Neutrophil (primary cell): ENCODE measurements at regions not wholly inside any gene's neighbourhood (a gene's known extent, or its start where the extent isn't known, plus 50 kb on each side); places are given as distances from the start of the nearest gene placed in this dataset.

Source experiments
- H3K27ac ChIP-seq: fragments of 200-600 bp; sonication (generic); 2 replicates; pipeline ENCODE4 v1.5.1; 2016; ENCODE audit warnings: mild to moderate bottlenecking, moderate library complexity
- H3K27me3 ChIP-seq: fragments of 200-600 bp; sonication (generic); 2 replicates; pipeline ENCODE4 v1.6.0; 2016; ENCODE audit warnings: mild to moderate bottlenecking
- H3K36me3 ChIP-seq: fragments of 200-600 bp; sonication (generic); 2 replicates; pipeline ENCODE4 v1.5.1; 2017
- H3K4me1 ChIP-seq, 2 experiments: fragments of 200-600 bp in 1 of 2; sonication (generic) in 1 of 2; 1 replicate in 1 of 2; 2 replicates in 1 of 2; pipeline versions ENCODE4 v1.5.1 to v1.6.1; 2013 to 2016; ENCODE audit warnings: low read depth in 1 of 2, low read length in 1 of 2, mild to moderate bottlenecking in 1 of 2, moderate library complexity in 1 of 2; ENCODE audit not compliant: control insufficient read depth in 1 of 2, insufficient read depth in 1 of 2
- H3K4me3 ChIP-seq, 2 experiments: fragments of 200-600 bp in 1 of 2; sonication (generic) in 1 of 2; 1 replicate in 1 of 2; 2 replicates in 1 of 2; pipeline ENCODE4 v1.5.1; 2013 to 2016; ENCODE audit warnings: low read depth in 1 of 2, low read length in 1 of 2, mild to moderate bottlenecking in 1 of 2, moderate library complexity in 1 of 2
- H3K9me3 ChIP-seq: fragments of 200-600 bp; sonication (generic); 2 replicates; pipeline ENCODE4 v1.5.1; 2016
- TF ChIP-seq, protein P1 (sequence below): fragments of 200-600 bp; sonication (generic); IDR thresholded peaks from 2 replicates; pipeline ENCODE4 v1.5.1; 2016; ENCODE audit warnings: antibody characterized with exemption

DNA sequence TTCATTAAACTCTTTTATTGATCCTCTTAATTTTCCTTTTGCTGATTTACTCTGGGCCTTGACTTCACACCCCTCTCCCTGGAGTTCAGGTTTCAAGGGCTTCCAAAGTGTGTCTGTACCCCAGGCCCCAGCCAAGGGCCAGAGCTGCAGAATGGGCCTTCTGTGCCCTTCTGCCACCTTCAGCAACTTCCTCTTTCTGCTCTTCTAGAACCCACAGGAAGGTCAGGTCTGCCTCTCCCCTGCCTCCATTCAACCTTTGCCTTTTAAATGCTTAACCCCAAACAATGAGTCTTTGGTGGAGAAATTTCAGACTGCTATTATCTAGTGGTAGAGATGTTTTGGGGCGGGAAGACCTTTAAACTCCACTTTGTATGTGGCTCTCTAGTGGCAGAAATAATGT lies 63.1 kb downstream of the TSN start:
- no peak overlapping the region for H3K27ac ChIP-seq
- H3K36me3 ChIP-seq = no peaks in the 10 kb centered on the region
- no peak overlapping the region for H3K4me3 ChIP-seq
- H3K4me1 ChIP-seq = peaks cover 7 to 17% of the 10 kb centered on the region in 2 experiments
- no peaks in the 10 kb centered on the region for H3K27me3 ChIP-seq
- no peaks in the 10 kb centered on the region for H3K9me3 ChIP-seq
- TF ChIP-seq, protein P1, sequence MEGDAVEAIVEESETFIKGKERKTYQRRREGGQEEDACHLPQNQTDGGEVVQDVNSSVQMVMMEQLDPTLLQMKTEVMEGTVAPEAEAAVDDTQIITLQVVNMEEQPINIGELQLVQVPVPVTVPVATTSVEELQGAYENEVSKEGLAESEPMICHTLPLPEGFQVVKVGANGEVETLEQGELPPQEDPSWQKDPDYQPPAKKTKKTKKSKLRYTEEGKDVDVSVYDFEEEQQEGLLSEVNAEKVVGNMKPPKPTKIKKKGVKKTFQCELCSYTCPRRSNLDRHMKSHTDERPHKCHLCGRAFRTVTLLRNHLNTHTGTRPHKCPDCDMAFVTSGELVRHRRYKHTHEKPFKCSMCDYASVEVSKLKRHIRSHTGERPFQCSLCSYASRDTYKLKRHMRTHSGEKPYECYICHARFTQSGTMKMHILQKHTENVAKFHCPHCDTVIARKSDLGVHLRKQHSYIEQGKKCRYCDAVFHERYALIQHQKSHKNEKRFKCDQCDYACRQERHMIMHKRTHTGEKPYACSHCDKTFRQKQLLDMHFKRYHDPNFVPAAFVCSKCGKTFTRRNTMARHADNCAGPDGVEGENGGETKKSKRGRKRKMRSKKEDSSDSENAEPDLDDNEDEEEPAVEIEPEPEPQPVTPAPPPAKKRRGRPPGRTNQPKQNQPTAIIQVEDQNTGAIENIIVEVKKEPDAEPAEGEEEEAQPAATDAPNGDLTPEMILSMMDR = no peak

DNA sequence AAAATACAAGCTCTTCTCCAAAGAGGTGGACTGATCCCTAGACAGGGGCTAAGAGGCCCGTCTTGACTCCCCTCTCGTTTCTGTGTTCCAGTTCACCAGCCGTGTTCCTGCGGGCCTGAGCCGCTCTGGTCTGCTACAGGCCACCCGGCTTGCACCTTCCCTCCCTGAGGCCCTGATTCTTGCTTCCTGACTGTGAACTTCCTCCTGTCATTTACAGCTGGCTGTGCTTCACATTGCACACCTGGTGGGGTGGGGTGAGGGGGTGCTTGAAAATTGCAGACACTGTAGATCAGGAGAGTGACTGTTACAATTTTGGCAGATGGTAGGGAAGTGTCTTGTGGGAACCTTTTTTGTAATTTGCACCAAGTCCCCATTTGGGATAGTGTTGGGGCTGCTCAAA lies 64.4 kb downstream of the TSN start:
- Histone ChIP-seq H3K4me1 (peaks cover 5 to 10% of the 10 kb centered on the region in 2 experiments), H3K27me3 (no peaks in the 10 kb centered on the region), H3K36me3 (no peaks in the 10 kb centered on the region), H3K4me3 (no peak overlapping the region), H3K27ac (no peak overlapping the region), H3K9me3 (no peaks in the 10 kb centered on the region)
- TF ChIP-seq, protein P1 = no peak

DNA sequence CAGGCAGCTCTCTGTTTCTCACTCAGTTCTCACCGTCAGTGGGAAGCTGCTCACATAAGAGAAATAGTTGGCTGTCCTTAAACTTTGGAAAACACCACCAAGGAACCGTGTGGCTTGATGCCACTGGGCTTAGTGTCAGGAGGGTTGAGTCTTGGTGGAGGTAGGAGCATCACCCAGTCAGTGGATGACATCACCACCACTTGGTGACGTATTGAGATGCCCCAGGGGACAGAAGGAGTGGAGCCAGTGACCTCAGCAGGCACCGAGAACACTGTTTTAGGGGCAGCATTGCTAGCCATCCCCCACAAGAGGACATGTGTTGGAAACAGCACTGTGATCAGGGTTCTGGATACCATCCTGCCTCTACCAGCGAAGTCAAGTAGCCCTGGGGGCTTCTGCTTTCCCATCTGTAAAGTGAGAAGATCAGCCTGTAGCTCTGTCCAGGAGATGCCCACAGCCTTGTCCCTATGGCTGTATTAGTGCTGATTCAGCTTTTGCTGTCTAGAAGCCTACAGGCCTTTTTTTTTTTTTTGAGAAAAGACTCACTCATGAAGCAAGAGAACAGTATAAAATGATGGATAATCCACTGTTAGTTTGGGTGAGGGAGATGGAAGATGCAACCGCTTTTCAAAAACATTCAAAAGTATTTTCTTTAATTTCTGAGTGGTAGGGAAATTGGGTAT lies 66.2 kb downstream of the TSN start:
- Histone ChIP-seq H3K27ac (no peak overlapping the region), H3K36me3 (no peaks in the 10 kb centered on the region), H3K9me3 (no peaks in the 10 kb centered on the region), H3K4me3 (no peak overlapping the region), H3K4me1 (no peaks in the 10 kb centered on the region), H3K27me3 (no peaks in the 10 kb centered on the region)
- TF ChIP-seq, protein P1 = no peak

DNA sequence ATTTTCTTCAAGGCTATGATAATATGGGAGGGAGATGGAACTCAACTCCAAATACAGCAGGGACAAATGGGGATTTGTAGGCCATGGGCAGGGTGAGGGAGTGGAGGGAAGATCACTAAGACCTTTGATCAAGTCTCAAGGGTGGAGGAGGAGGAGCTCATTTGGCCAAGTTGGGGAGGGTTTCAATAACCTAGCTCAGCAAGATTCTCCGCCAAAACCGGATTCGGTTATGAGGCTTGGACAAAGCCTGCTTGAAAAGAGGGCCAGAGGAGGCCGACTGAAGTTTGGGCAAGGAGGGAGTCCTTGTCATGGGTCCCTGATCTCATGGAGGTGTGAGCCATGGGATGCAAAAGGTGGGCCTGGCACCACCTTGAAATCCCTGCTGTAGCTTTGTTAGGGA lies 68.8 kb downstream of the TSN start:
- no peaks in the 10 kb centered on the region for H3K4me1 ChIP-seq

DNA sequence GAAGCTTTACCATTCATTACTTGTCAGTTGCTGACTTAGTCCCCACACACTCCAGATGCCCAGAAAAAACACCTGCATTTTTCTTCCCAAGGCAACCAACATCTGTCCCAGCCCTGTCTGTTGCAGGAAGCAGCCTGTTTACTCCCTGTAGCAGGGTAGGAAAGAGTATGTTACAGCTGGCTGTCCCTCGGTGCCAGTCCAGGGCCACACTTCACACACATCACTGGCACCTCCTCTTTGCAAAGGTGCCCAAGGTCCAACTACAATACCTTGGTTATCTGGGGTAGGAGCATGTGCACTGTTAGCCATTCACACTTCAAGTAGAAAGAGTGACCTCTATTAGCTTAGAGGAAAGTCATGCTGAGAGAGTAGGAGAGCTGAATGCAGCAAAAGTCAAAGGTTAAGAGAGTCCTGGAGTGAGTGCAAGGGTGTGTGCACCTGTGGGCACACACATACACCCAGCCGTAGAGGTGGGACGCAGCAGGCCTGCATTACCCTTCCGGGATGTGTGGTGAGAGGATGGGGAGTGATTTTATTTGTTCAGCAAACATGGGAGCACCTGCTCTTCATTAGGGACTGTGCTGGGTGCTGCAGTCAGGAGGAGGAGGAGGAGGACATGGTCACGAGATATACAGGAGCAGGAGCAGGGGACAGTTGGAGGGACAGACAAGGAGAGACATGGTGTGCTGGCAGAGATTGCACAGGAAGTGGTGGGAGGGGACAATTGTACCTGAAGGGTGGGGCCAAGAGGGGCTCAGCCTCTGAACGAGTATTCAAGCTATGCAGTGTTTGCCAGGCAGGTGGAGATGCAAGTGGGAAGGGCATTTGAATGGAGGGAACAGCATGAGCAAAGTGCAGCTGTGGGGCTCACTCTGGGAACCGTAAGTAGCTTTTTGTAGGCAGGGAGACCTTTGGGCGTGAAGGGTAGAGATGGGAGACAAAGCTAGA lies 69.8 kb downstream of the TSN start:
- no peaks in the 10 kb centered on the region for H3K36me3 ChIP-seq
- H3K27ac ChIP-seq = no peak overlapping the region
- no peaks in the 10 kb centered on the region for H3K9me3 ChIP-seq
- H3K27me3 ChIP-seq = no peaks in the 10 kb centered on the region
- TF ChIP-seq, protein P1 = no peak
- no peak overlapping the region for H3K4me3 ChIP-seq
- no peaks in the 10 kb centered on the region for H3K4me1 ChIP-seq

More for the DNA sequence above, 68.8 kb downstream of the TSN start:
- Histone ChIP-seq H3K27me3 (no peaks in the 10 kb centered on the region), H3K4me3 (no peak overlapping the region), H3K36me3 (no peaks in the 10 kb centered on the region), H3K27ac (no peak overlapping the region), H3K9me3 (no peaks in the 10 kb centered on the region)
- TF ChIP-seq, protein P1 = no peak
